Endothelial cell of umbilical vein (primary cell): ENCODE measurements at regions not wholly inside any gene's neighbourhood (a gene's known extent, or its start where the extent isn't known, plus 50 kb on each side); places are given as distances from the start of the nearest gene placed in this dataset.

Experiments
- BruUV-seq: library from RNA; stranded (reverse); fragments of 400-500 nt; replicated peaks from 2 replicates; lab custom pipeline; 2021; lab: Mats Ljungman, UMichigan
- CTCF ChIA-PET: fragments of 300-600, 350-600 bp; sonication (Branson Sonifier 250); formaldehyde crosslinking; loops from one replicate; lab custom pipeline; 2021; ENCODE audit warnings: antibody characterized with exemption, inconsistent platforms; lab: Charles Lee
- POLR2A ChIA-PET: fragments of 300-600, 350-600 bp; sonication (Branson Sonifier 250); formaldehyde crosslinking; loops from one replicate; lab custom pipeline; 2021; ENCODE audit warnings: antibody characterized with exemption, inconsistent platforms; lab: Charles Lee
- DNase-seq: peaks from one replicate; pipeline ENCODE4 v3.0.0-alpha.2; 2011; ENCODE audit warnings: low read depth, low spot score
- FAIRE-seq: peaks from 2 replicates; lab custom pipeline; 2011; peaks lifted over from hg19 to GRCh38; lab: Jason Lieb, UNC
- H2AFZ ChIP-seq: 2 replicates; pipeline ENCODE4 v1.6.0; 2012; ENCODE audit warnings: low read depth, low read length, control low read depth, inconsistent platforms
- H3K27ac ChIP-seq: 2 replicates; pipeline ENCODE4 v1.5.1; 2011; ENCODE audit warnings: low read depth, mild to moderate bottlenecking, control low read depth, low read length, moderate library complexity; ENCODE audit not compliant: insufficient read depth
- H3K27me3 ChIP-seq, 2 experiments: 2 replicates each; pipeline versions ENCODE4 v1.6.0 to v1.6.1; 2011; ENCODE audit warnings: low read length in 2 of 2, mixed read lengths in 1 of 2; ENCODE audit not compliant: control insufficient read depth in 2 of 2, insufficient read depth in 2 of 2
- H3K36me3 ChIP-seq, 2 experiments: 2 replicates in 1 of 2; 3 replicates in 1 of 2; pipeline ENCODE4 v1.5.1; 2011; ENCODE audit warnings: low read length in 2 of 2, mild to moderate bottlenecking in 1 of 2, moderate library complexity in 1 of 2; ENCODE audit not compliant: control insufficient read depth in 2 of 2, insufficient read depth in 2 of 2; ENCODE audit errors: extremely low read depth in 1 of 2
- H3K4me1 ChIP-seq: 3 replicates; pipeline ENCODE4 v1.5.1; 2011; ENCODE audit warnings: mild to moderate bottlenecking, low read length; ENCODE audit not compliant: control insufficient read depth, insufficient read depth; ENCODE audit errors: extremely low read depth
- H3K4me2 ChIP-seq: 2 replicates; pipeline ENCODE4 v1.6.1; 2011; ENCODE audit warnings: low read length, control low read depth, mixed read lengths; ENCODE audit not compliant: insufficient read depth
- H3K4me3 ChIP-seq, 3 experiments: fragments of 200-600 bp in 1 of 3; sonication (generic), shearing (Covaris generic) in 1 of 3; replicated peaks in 1 of 3; 2 replicates each; pipeline ENCODE4 v1.5.1; 2011 to 2016; ENCODE audit warnings: control low read depth in 3 of 3, low read length in 3 of 3, mild to moderate bottlenecking in 2 of 3, inconsistent platforms in 1 of 3, low read depth in 1 of 3, moderate library complexity in 1 of 3; ENCODE audit not compliant: insufficient read depth in 1 of 3
- H3K79me2 ChIP-seq: 2 replicates; pipeline ENCODE4 v1.6.0; 2012; ENCODE audit warnings: low read length, inconsistent platforms; ENCODE audit not compliant: control insufficient read depth, insufficient read depth
- H3K9ac ChIP-seq: replicated peaks from 2 replicates; pipeline ENCODE3; 2011; ENCODE audit warnings: low read length, control low read depth; ENCODE audit not compliant: insufficient read depth; ENCODE audit errors: extremely low read depth
- H3K9me1 ChIP-seq: replicated peaks from 3 replicates; pipeline ENCODE4 v1.6.0; 2011; ENCODE audit warnings: mild to moderate bottlenecking, low read length; ENCODE audit not compliant: control insufficient read depth, insufficient read depth; ENCODE audit errors: extremely low read depth
- H3K9me3 ChIP-seq: replicated peaks from 2 replicates; pipeline ENCODE4 v1.5.1; 2012; ENCODE audit warnings: low read length, inconsistent platforms; ENCODE audit not compliant: control insufficient read depth, insufficient read depth
- H4K20me1 ChIP-seq: replicated peaks from 2 replicates; pipeline ENCODE3; 2011; ENCODE audit warnings: mild to moderate bottlenecking, low read length; ENCODE audit not compliant: control insufficient read depth, insufficient read depth; ENCODE audit errors: extremely low read depth
- CTCF ChIP-seq, 2 donors: IDR thresholded peaks; 1 replicate in 1 of 2; 2 replicates in 1 of 2; pipeline ENCODE4 v1.5.1; 2011; ENCODE audit warnings: low read length in 2 of 2, mild to moderate bottlenecking in 2 of 2, moderate library complexity in 2 of 2, control low read depth in 1 of 2, inconsistent platforms in 1 of 2, low read depth in 1 of 2; ENCODE audit not compliant: insufficient read depth in 1 of 2; ENCODE audit errors: extremely low read depth in 1 of 2
- EZH2 ChIP-seq: IDR thresholded peaks from 2 replicates; pipeline ENCODE4 v1.6.1; 2012; ENCODE audit warnings: borderline replicate concordance, low read depth, mild to moderate bottlenecking, moderate library complexity, low read length, inconsistent platforms; ENCODE audit not compliant: severe bottlenecking
- FOS ChIP-seq: IDR thresholded peaks from 2 replicates; pipeline ENCODE4 v1.6.1; 2011; ENCODE audit warnings: mild to moderate bottlenecking, low read length, moderate library complexity, borderline replicate concordance; ENCODE audit not compliant: insufficient read depth
- GATA2 ChIP-seq: IDR thresholded peaks from 2 replicates; pipeline ENCODE4 v1.7.0; 2011; ENCODE audit warnings: low read depth, mild to moderate bottlenecking, moderate library complexity, mixed read lengths, low read length; ENCODE audit not compliant: insufficient read length, insufficient read depth
- JUN ChIP-seq: IDR thresholded peaks from 2 replicates; pipeline ENCODE4 v1.6.1; 2011; ENCODE audit warnings: borderline replicate concordance, low read depth; ENCODE audit not compliant: insufficient read length, insufficient read depth
- MAX ChIP-seq: IDR thresholded peaks from 2 replicates; pipeline ENCODE4 v1.6.1; 2011; ENCODE audit not compliant: insufficient read depth, insufficient read length
- MYC ChIP-seq: IDR thresholded peaks from one replicate; pipeline ENCODE4 v1.6.1; 2011; ENCODE audit warnings: mild to moderate bottlenecking, low read depth, low read length
- POLR2A ChIP-seq: IDR thresholded peaks from 2 replicates; pipeline ENCODE4 v1.6.1; 2012; ENCODE audit warnings: low read depth, mild to moderate bottlenecking, control low read depth, low read length
- POLR2AphosphoS5 ChIP-seq: IDR thresholded peaks from 2 replicates; pipeline ENCODE4 v1.6.1; 2012; ENCODE audit warnings: low read depth, mild to moderate bottlenecking, control low read depth, low read length, moderate library complexity; ENCODE audit not compliant: insufficient read depth
- dilution Hi-C: fragments of 300-500 bp; cut with MboI; formaldehyde crosslinking; loops from one replicate; pipeline ENCODE4 v1.15.0; 2019; ENCODE audit warnings: low sequenced_read_pairs; ENCODE audit not compliant: extremely low pct_ligation_motif_present
- intact Hi-C: fragments of 100-400 bp; cut with micrococcal nuclease; formaldehyde crosslinking; loops from one replicate; pipeline ENCODE4 v1.10.0; 2022

- no peaks in the 10 kb centered on the region for H3K79me2 ChIP-seq
- H3K27ac ChIP-seq: no peak overlapping the region
- no peaks in the 10 kb centered on the region for H3K9me1 ChIP-seq
- FAIRE-seq: no peak
- ChIA-PET CTCF (interaction anchor here (0.9 to 1.0 kb wide), 2 partner anchors 12 to 27 kb away, joined by 3 read pairs; no protein-coding TSS in a partner anchor), POLR2A (no interaction called here)
- no peak overlapping the region for H3K4me2 ChIP-seq
- BruUV-seq: no TSS peak
- no peak overlapping the region for H3K4me3 ChIP-seq
- DNase-seq: no peak
- H3K27me3 ChIP-seq: no peaks in the 10 kb centered on the region
- dilution Hi-C loops: no loop called here
- intact Hi-C loops: no loop called here
- H3K36me3 ChIP-seq: no peaks in the 10 kb centered on the region
- H3K9me3 ChIP-seq: no peaks in the 10 kb centered on the region
- no peak overlapping the region for H3K9ac ChIP-seq
- TF ChIP-seq JUN: no peak
- H3K4me1 ChIP-seq: no peaks in the 10 kb centered on the region
- no peaks in the 10 kb centered on the region for H4K20me1 ChIP-seq
- no peak overlapping the region for H2AFZ ChIP-seq
These were observed 76.1 kb upstream of the TPM1 start for GRCh38 chr15:62966294-62967078.

DNA sequence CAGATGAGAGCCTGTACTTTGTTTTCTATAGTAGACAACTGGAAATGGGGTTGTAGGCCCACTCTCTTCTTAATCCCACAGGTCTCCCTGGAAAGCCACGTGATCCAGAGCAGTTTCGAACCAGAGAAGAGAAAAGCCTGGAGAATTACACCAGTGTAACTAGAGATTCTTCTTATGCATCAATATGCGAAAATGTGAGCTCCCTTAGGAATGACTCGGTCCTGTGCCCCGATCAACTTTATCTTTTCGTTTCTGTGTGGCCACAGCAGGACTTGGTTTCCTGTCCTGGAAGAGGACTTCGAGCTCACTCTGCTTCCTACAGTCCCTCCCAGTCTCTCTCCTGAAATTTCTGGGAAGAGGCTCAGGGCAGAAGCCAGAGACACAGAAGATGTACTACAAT, 73.8 kb upstream of the TPM1 start:
- Histone ChIP-seq H3K36me3 (no peaks in the 10 kb centered on the region), H3K4me3 (no peak overlapping the region), H3K4me2 (no peak overlapping the region), H3K4me1 (no peaks in the 10 kb centered on the region), H3K9ac (no peak overlapping the region), H4K20me1 (no peaks in the 10 kb centered on the region), H3K9me1 (no peaks in the 10 kb centered on the region), H3K79me2 (no peaks in the 10 kb centered on the region), H3K27ac (no peak overlapping the region), H3K27me3 (no peaks in the 10 kb centered on the region), H2AFZ (no peak overlapping the region), H3K9me3 (no peaks in the 10 kb centered on the region)
- TF ChIP-seq MYC: no peak
- no peak for TF ChIP-seq POLR2A
- TF ChIP-seq FOS: no peak
- no peak for TF ChIP-seq JUN
- TF ChIP-seq CTCF (IDR thresholded peaks at IDR 0.05; ENCODE audit: extremely low read depth in 1 of 2, insufficient read depth in 1 of 2, low read depth in 1 of 2, low read length in 2 of 2): no peak
- TF ChIP-seq POLR2AphosphoS5: no peak
- TF ChIP-seq MAX: no peak
- no peak for TF ChIP-seq EZH2
- TF ChIP-seq GATA2: no peak
- CTCF ChIA-PET: no interaction called here
- intact Hi-C loops: no loop called here
- dilution Hi-C loops: no loop called here
- POLR2A ChIA-PET: no interaction called here
- no peak for FAIRE-seq
- no peak for DNase-seq
- no TSS peak for BruUV-seq
